GM19035 (cell line): ENCODE measurements at regions not wholly inside any gene's neighbourhood (a gene's known extent, or its start where the extent isn't known, plus 50 kb on each side); places are given as distances from the start of the nearest gene placed in this dataset.
"Not testable (repeated sequence)": the region's sequence is repeated elsewhere in the genome, so short reads cannot be mapped to it uniquely, and the experiment has no call there.

Source experiments
- ATAC-seq: cut with Tn5 transposase; IDR thresholded peaks from one replicate; pipeline ENCODE4 v1.9.1; 2021; ENCODE audit not compliant: unreplicated experiment

DNA sequence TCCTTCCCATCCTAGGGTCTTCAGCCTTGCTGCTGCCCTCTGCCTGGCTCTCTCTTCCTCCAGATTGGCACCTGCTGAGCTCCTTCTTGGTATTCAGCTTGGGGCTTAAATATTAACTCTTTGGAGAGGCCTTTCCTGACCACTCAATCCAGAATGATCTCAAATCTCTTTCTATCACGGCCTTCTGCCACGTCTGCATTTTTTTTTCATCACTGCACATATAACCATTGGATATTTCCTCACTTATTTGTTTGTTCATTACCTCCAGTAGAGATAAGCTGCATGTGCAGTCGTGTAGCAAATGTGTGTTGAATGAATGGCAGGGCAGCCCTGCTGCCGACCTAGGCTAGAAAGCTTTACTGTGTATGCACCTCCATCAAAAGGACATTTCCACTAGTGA, 51.6 kb upstream of the MPP7 start:
- ATAC-seq = no peak

DNA sequence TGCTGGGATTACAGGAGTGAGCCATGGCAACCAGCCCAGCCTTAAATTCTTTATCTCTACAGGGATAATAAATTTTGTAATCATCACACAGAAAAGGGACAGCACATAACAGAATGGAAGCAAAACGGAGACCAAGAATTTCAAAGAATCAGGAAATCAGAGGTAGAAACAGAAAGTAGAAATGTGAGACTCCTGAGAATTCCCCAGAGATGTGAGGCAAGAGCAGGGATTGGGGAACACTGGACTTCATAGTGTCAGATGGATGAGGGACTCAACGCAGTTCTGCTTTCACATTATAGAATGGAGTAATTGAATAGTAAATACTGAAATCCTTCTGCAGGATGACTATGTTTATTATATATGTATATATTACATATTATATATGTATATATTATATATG, 52.5 kb upstream of the MPP7 start:
- no peak for ATAC-seq

DNA sequence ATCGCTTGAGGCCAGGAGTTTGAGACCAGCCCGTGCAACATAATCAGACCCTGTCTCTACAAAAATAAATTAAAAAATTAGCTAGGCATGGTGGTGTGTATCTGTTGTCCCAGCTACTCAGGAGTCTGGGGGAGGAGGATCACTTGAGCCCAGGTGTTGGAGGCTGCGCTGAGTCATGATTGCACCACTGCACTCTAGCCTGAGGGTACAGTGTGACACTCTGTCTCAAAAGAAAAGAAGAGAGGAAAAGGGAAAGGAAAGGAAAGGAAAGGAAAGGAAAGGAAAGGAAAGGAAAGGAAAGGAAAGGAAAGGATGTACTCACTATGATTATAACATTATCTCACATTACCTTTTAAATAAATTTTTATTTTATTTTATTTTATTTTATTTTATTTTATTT, 56.5 kb upstream of the MPP7 start:
- ATAC-seq = no peak

DNA sequence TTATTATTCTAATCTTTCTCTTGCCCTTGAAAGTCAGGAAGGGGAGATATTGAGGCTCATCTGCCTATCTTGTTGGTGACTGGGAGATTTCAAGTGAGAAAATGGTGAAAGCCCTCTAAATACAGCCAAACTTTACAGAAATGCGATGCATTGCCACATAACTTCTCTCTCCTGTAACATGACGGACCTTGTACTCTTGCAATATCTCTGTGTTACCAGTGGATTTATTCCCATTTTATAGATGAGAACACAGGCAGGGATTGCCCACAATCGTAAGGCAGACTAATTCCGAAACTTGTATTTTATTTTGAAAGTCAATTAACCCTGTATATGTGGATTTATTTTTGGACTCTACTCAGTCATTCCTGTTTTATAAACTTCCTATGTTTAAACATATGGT, 57.3 kb upstream of the MPP7 start:
- ATAC-seq = no peak

DNA sequence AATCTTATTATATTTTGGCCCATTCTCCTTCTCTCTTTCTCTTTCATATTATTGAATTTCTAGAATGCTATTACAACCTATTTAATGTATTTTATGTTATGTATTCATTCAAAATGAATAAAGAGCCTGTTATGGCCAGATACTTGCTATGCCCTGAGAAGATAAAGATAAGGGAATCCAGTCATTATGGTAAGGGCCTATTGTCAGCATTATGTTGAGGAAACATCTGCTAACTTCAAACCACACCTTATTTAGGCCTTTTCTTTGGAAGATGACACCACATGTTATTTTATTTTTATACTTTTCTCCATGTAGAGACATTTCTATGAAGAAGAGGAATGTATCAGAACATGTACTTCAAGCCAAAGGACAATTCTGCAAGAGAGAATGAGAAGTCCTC, 60.5 kb upstream of the MPP7 start:
- ATAC-seq = no peak

DNA sequence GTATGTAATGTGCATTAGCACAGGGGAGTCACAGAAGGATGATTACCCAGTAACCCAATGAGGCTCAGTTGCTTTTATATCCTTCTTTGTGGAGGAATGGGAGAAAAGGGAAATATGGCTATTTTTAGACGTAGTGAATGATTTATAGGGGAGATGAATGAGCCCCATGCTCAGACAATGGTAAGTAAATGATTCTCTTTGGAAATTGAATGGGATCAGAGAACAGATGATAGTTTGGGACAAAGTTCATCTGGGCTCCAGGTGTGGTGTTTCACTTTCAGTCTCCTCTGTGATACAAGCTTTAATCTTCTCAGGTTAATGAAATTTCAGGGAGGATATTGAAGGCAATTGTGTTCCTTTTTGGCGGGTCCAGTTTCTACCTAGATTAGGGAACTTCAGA, 63.0 kb upstream of the MPP7 start:
- no peak for ATAC-seq

DNA sequence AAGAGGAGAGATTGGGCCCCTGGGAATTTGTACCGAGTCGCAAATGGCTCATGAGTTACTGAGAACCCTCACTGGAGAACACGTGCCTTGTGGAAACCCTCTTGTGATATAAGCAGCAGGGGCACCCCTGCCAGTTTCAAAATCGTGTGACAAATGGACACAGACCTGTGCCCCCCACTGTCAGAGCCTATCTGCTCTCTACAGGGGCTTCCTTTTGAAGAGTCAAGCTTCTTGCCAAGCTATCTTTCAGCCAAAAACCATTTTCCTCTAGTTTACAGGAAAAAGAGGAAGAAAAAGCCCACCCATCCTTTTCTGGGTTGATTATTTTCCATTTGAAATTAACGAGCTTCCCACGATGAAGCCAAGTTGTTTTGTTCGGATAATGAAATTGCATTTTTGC, 64.1 kb upstream of the MPP7 start:
- no peak for ATAC-seq

DNA sequence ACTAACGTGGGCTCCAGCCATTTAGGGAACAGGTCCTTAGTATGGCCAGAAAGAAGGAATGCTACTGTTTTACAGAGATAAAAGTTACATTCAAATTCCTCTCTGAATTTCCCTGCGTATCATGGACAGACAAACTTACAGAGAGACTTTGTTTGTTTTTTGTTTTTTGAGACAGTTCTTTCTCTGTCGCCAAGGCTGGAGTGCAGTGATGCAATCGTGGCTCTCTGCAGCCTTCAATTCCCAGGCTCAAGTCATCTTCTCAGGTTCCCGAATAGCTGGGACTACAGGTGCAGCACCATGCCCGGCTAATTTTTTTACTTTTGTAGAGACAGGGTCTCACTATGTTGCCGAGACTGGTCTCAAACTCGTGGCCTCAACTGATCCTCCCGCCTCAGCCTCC, 64.5 kb upstream of the MPP7 start:
- ATAC-seq = no peak

DNA sequence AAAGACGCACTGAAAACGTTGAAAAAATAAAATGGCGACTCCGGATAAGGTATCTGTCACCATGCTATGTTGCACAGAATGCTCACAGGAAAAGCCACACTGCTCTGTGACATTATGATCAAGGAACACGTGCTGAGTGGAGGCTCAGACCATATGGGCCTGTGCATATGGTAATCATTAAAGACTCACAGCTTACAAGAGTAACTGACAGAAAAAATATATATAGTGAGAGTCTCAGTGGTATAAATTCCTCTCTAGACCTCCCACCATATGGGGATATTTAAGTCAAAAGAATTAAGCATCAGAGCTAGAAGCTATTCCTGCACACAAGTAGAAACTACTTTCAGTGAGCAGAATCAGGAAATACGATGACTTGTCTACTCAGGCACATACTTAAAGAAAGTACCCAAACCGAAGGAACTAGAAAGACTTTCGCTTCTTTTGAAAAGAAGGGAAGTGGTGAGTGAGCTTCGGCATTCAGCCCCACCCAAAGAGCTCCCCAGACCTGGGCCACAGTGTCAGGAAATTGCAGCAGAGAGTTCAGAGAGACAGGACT, 65.1 kb upstream of the MPP7 start:
- ATAC-seq = peak; percentile 94

DNA sequence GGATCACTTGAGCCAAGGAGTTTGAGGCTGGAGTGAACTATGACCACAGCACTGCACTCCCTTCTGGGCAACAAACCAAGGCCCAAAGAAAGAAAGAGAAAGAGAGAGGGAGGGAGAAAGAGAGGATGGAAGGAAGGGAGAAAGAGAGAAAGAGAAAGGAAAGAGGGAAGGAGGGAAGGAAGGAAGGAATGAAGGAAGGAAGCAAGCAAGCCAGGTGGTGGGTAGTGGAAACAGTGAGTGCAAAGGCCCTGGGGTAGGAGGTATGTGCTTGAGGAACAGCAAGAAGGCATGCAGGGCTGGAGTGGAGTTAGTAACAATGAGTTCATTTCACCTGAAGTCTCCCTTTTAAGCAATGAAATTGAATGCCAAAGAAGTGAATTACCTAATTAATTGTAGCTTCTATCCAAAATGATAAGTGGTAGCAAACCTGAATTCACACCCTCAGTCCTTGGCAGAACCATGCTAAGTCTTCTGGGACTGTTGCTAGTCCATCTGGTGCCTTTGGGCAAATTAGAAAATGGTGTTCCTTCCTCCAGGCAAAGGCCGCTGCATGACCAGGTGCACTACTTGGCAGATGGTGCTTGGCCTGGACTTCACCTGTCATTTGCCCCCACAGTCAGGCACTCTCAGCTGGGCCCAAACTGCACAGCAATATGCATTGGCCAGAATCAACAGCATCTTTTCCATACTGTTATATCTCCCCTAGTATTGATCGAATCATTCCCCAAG, 67.4 kb upstream of the MPP7 start:
- no peak for ATAC-seq

DNA sequence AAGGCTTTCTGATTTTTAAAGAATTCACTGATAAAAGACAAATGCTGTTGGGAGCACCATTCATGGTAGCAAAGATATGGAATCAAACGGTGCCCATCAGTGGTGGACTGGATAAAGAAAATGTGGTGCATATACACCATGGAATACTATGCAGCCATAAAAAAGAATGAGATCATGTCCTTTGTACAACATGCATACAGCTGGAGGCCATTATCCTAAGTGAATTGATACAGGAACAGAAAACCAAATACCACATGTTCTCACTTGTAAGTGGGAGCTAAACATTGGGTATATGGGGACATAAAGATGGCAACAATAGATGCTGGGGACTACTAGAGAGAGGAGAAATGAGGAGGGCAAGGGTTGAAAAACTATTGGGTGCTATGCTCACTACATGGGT, 68.8 kb upstream of the MPP7 start:
- ATAC-seq = not testable (repeated sequence)

DNA sequence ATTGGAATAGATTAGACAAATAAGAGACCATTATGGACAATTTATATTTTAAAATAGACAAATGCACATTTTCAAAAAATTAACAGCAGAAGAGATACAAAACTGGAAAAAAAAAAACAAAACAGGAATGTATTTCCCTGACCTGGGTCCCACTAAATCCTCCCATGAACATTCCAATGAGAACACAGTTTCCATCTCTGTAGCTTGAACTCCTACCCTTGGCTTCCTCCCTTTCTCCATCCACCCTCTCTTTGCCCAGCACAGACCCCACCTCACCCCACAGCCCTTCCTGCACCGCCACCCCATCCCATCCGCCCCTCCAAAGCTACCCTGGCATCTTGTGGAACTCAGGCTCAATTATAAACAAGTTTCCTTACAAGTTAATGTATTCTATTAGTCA, 71.2 kb upstream of the MPP7 start:
- no peak for ATAC-seq

DNA sequence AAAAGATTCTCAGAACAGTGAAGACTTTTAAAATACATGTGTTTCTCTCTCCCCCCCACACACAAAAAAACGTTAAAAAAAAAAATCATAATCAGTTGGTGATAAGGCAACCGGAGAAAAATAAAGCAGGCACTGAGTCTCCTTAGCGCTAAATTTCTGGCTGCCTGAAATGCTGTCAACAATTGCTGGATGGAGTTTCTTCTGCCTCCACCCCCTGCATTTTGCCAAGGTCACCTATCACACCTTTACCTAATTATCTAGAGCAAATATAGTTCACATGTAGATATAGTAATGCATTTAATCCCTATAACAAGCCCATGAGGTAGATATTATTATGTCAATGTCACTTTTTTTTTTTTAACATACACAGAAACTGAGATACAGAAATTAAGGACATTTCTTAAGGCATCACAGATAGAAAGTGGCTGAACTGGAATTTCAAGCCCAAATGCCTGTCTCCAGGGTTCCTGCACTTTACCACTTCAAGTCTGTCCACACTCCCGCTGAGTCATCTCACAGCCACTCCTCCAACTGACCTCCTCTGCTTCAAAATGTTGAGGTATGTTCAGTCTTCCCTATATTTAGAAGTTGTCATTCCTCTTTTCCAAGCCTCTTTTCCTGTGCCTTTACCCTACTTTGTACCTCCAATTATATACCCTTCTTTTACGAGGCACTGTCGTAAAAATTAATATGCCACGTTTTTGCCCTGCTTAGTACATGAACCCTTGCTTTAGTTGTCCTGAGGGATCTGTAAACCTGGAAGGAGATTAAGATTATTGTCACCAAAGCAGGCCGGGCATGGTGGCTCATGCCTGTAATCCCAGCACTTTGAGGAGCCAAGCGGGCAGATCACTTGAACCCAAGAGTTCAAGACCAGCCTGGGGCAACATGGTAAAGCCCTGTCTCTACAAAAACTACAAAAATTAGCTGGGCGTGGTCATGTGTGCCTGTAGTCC, 72.8 kb upstream of the MPP7 start:
- no peak for ATAC-seq

DNA sequence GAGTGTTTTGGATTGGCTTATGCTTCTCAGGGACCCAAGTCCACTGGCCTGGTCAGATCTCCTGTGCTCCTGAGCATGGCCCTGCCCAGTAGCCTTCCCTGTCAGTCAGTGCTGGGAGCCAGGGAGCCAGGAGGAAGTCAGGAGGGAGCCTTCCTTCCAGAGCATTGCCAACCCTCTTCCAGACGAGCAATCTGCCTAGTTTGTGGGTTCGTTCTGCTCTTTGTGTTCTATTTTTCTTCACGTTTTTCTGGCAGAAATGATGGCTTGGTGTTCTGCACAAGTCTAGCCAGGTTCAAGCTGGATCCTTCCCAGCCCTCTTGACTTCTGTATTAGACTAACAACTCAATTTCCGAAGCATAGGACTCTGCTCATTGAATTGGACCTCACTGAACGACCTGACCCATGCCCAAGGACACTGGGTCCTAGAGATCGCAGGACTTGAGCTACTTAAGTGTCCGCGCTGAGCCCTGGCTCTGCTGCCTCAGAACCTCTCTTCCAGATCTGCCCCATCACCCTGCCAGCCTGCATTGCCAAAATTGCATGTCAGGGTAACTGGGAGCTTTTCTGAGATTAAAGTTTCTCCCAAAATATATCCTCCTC, 76.2 kb upstream of the MPP7 start:
- ATAC-seq = no peak

DNA sequence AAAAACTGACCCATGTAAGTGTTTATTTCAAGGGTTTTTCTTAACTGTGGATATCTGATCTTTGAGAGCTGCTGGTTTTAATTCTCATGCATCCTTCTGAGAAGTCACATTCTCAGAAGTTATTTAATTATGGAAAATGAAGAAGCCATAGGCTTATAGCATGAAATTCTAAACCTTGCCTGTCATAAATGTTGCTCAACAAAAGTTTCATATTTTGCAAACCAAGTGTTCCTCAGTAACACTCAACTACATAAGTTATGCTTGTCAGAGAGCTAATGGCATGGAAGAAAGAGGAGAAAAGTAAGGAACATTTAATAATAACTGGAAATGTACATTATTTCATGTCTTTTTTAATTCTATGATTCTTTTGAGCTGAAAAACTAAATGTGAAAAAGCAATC, 78.6 kb upstream of the MPP7 start:
- no peak for ATAC-seq

DNA sequence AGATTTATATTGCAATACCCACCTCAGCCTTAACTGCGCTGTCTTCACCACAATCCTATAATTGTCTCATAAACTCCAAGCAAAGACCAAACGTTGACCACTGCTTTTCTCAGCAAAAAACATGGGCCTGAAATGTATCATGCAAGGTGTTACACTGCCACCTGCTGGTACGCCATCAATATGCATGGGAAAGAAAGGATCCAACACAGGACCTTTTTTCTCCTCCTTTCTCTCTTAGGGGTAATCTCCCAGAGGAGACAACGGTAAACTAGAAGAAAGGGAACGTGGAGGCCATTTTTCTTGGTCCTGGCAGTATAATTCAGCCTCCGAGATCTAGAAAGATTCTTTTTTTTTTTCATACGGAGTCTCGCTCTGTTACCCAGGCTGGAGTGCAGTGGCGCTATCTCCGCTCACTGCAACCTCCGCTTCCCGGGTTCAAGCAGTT, 79.1 kb upstream of the MPP7 start:
- ATAC-seq = peak; percentile 87

DNA sequence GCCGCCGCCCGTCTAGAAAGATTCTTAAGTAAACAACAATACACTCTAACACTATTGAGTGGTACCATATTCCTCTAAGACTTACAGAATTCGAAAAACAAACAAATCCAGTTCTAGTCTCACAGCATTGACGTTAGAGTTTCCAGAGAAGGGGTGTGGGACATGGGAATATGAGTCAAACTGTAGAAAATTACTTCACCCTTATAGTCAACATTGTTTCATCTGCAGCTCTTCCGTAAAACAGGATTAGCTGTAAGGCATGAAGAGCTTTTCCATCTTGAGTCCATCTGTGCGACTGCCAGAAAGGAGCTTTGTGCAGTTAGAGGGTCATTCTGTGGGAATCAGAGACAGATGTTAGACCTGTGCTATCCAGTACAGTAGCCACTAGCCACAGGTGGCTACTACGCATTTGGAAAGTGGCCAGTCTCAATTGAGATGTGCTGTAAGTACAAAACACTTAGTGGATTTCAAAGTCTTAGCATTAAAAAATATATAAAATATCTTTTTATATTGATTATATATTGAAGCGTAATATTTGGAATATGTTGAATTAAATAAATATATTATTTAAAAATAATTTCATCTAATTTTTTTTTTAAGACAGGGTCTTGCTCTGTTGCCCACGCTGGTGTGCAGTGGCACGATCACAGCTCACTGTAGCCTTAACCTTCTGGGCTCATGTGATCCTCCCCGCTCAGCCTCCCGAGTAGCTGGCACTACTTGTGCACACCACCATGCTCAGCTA, 79.8 kb upstream of the MPP7 start:
- ATAC-seq = no peak

DNA sequence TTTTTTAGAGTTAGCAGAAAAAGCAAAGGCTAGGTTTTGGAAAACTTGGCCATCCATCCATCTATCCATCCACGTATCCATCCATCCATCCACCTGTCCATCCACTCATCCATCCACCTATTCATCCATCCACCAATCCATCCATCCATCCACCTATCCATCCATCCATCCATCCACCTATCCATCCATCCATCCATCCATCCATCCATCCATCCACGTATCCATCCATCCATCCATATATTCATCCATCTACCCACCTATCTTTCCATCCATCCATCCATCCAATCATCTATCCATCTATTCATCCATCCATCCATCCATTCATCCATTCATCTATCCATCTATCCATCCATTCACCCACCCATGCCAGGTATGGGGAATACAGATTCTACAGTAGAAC, 81.7 kb upstream of the MPP7 start:
- no peak for ATAC-seq

DNA sequence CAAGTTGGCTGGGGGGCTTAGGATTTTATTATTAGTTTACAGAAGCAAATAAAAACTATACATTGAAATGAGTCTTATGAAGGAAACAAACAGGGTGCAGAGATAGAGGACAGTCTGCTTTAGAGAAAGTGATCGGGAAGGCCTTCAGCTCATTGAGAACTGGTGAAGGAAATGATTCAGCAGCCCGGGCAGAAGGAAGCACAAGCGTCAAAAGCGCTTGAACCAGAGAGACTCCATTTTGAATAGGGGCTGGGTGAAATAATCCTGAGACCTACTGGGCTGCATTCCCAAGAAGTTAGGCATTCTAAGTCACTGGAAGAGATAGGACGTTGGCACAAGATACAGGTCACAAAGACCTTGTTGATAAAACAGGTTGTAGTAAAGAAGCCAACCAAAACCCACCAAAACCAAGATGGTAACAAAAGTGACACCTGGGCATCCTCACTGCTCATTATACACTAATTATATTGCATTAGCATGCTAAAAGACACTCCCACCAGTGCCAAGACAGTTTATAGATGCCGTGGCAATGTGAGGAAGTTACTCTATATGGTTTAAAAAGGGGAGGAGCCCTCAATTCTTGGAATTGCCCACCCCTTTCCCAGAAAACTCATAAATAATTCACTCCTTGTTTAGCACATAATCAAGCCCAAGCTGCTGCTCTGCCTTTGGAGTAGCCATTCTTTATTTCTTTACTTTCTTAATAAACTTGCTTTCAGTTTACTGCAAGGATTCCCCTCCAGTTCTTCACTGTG, 83.1 kb upstream of the MPP7 start:
- ATAC-seq = no peak

DNA sequence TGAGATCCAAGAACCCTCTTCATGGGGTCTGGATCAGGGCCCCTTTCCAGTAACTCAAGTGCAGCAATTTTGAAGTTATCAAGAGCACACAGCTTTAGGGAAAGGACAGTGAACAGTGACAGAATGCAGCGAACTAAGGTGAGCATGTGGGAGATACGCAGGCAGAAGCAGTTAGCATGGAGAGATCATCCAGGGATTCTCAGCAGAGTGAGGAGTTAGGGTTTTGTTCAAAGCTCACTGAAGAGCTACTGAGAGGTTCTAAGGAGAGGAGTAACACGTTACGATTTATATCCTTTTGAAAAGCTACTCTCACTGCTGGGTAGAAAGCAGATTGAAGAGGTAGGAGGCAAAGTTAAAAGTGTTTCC, 83.6 kb upstream of the MPP7 start:
- ATAC-seq = no peak
